SIG-M5 (cell line): ENCODE measurements at regions not wholly inside any gene's neighbourhood (a gene's known extent, or its start where the extent isn't known, plus 50 kb on each side); places are given as distances from the start of the nearest gene placed in this dataset.

Experiments used
- DNase-seq: peaks from one replicate; lab custom pipeline; 2025; lab: John Stamatoyannopoulos, UW

DNA sequence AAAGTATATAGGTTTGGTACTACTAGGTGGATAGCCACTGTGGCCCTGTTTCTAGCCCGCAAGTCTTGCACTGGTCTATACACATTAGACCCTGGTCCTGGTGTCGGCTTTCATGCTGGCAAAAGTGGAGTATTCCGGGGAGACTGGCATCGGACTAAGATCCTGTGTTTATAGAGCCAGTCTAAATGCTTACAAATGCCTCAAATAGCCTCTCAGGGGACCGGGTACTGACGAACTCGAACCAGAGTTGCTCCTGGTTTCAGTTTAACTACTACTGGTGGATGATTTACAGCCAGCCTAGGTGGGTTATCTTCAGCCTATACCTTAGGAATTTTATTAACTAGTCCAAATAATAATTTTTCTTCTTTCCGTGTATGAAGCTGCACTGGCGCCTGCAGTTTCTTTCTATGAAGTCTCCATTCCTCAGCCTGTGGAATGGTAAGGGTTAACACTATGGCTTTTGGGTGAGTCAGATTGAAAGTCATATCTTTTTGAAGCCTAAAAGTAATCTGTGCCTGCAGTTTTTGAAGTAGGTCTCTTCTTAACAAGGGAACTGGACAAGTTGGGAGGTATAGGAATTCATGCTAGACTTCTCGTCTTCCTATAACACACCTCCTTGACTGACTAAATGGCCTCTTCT lies 51.3 kb downstream of the OR10H4 start:
- DNase-seq = no peak

GRCh38 chr19:16001481-16002312 lies 52.9 kb downstream of the OR10H4 start:
- peak; percentile 5 for DNase-seq

GRCh38 chr19:16002406-16003384 lies 53.9 kb downstream of the OR10H4 start:
- no peak for DNase-seq

DNA sequence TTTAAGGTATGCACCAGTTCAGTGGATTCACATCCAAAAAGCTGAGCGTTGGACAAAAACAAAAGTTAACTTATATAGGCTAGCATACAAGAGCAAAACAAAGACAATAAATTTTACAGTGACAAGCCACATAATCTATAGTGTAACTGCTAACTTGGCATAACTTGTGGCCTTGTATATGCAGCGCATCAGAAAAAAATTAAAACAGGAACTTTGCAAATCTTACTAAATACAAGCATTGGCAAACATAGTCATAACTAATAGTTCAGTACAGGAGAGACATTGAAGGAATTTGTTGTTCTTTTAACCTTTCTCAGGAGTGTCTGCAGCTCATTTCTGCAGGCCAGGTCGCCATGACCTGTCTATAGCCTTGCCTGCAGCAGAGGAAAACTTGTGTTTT lies 54.6 kb downstream of the OR10H4 start:
- no peak for DNase-seq

DNA sequence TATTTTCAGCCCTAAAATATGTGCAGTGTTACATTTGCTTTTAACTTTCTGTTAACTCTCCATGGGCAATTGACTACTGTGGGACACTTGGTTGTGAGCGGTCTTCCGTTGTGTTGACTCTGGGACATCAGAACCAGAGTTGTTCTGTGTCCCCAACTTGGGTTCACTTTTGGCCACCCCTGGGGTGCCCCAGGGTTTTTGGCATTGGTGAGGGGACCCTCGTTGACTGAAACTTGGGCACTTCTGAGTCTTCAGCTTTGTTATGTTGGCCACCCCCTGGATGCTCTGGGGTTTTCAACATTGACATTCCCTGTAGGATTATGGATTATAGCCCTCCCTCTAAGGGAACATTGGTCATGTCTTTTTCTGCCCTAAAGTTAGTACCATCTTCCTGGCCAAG lies 57.1 kb downstream of the OR10H4 start:
- no peak for DNase-seq

DNA sequence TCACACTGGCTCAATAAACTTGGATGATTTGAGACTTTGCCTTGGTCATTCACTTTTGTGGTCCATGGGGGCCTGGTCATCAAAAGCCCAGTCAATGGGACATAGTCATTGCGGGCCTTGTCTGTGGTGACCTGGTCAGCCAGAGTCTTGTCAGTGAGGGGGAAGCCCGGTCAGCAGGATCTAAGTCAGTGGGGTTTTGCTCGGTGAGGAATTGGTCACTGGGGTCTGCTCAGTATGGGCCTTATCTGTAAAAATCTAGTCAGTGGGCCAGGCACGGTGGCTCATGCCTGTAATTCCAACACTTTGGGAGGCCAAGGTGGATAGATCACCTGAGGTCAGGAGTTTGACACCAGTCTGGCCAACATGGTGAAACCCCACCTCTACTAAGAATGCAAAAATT lies 63.7 kb upstream of the TPM4 start:
- DNase-seq = no peak

DNA sequence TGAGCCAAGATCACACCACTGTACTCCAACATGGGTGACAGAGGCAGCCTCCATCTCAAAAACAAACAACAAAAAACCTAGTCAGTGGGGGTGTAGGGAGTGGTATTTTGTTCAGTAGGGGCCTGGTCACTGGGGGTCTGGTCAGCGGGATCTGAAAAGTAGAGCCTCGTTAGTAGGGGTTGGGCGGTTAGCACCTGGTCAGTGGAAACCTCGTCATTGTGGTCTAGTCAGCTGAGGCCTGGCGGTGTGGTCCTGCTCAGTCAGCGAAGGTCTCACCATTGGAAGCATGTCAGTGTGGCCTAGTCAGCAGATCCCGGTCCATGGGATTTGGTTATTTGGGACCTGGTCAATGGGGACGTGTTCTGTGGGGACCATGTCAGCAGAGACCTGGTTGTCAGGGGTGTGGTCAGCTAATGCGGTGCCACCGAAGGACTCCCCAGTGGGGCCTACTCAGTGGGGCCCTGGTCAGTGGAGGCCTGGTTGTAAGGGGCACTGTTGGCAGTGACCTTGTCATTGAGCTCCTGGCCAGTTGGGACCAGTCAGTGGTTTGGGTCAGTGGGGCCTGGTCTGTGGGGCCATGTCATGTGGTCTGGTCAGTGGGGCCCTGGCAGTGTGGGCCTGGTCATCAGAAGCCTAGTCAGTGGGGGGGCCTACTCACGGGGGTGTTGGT lies 63.0 kb upstream of the TPM4 start:
- no peak for DNase-seq

- DNase-seq = no peak
These were observed 62.1 kb upstream of the TPM4 start for GRCh38 chr19:16013851-16014840.

DNA sequence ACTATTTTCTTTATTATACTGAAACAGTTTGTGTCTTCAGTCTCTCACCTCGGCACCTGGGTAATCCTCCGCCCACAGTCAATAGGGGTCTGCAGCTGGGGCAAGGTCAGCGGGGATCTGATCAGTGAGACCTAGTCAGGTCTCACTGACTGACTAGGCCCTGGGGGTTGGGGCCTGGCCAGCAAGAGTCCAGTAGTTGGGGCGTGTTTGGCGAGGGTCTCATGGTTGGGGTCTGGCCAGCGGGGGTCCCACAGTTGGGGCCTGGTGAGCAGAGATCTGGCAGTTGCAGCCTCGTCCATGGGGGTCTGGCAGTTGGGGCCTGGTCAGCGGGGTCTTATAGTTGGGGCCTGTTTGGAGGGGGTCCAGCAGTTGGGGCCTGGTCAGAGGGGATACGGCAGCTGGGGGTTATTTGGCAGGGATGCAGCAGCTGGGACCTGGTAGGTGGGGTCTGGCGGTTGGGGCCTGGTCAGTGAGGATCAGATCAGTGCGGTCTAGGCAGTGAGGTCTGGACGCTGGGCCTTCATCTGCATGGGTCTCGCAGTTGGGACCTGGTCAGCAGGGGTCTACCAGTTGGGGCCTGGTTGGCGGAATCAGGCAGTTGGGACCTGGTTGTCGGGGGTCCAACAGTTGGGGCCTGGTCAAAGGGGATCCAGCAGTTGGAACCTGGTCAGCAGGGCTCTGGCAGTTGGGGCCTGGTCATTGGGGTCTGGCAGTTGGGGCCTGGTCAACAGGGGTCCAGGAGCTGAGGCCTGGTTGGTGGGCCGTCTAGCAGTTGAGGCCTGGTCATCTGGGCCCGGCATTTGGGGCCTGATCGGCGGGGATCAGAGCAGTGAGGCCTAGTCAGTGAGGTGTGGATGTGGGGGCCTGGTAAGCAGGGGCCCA lies 61.1 kb upstream of the TPM4 start:
- DNase-seq = no peak

DNA sequence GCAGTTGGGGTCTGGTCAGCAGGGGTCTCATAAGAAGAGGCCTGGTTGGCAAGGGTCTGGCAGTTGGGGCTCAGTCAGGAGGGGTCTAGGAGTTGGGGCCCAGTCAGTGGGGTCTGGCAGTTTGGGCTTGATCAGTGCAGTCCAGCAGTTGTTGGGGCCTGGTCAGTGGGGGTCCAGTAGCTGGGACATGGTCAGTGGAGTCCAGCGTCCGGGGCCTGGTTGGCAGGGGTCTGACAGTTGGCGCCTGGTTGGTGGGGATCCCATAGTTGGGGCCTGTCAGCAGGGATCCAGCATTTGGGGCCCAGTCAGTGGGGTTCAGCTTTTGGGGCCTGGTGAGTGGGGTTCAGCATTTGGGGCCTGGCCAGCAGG lies 60.5 kb upstream of the TPM4 start:
- DNase-seq = no peak

DNA sequence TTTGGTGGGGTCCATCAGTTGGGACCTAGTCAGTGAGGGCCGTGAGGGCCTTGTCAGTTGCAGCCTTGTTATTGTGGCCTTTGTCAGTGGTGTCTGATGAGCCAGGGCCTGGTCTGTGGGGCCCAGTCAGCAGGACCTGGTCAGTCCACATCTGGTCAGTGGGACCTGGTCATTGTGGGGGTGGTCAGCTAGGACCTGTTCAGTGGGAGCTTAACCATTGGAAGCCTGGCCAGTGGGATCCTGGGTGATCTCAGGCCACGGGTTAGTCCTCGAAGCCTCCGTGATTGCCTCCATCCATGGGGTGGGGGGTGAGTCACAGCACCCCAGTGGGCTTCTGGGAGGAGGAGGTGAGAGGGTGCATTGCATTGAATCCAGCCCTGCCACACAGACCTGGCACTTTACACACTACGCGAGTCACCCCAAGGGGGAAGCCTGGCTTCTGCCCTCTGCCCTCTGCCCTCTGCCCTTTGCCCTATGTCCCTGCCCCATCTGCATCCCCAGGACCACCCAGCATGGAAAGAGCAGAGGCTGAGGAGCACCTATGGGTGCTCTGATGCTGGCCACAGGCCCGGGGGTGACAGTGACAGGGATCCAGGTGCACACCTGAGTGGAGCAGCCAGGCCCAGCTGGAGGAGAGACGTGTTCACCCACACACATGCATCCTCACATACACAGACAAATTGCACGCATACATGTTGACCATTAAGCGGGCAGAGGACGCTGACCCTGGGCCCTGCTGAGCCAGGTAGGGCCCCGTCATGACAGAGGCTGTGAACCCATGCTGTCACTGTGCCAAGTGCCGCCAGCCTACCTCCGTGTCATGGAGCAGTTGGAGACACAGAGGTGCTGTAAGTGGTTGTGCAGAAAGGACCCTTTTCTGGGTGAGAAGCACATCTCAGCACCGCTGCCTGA lies 59.8 kb upstream of the TPM4 start:
- DNase-seq = no peak

DNA sequence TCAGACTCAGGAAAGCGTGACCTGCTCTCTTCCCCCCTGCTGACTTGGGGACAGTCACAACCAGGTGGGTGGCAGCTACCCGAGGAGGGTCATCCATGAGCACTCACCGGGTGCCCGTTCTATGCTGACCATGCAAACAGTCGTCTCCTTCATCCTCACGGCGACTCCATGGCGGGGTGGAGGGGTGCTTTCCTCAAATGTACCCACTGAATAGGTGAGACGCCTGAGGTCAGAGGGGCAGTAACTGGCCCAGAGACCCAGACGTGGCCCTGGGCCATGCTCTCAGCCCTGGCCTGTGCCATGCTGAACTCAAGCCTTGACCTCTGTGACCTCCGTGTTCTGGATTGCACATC lies 59.2 kb upstream of the TPM4 start:
- no peak for DNase-seq

DNA sequence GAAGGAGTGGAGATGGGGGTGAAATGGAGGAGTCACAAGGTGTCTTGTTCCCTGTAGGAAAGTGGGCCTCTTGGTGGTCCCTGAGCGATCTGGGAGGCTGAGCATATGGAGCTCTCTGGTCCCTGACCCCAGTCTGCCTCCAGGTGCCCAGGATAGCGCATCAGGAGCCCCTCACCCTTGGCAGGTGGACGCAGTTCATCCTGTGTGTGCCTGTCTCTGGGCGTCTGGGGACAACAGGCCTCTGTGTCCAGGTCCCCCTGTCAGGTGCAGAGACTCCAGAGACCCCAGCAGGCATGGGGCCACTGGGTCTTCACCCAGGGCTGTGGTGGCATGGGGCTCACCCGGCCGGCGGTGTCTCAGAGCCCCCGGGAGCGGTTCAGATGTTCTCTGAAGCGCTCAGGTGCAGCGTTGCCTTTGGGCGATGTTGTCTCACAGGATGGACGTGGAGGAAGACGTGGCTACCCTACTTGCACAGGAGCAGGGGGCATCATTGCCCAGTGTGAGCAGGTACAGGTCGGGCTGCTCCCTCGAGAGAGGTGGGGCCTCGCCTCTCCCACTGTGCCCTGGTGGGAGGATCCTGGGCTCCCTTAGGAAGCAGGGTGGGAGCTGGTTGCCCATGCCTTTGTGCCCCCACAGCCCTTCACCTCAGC lies 58.1 kb upstream of the TPM4 start:
- DNase-seq = no peak

DNA sequence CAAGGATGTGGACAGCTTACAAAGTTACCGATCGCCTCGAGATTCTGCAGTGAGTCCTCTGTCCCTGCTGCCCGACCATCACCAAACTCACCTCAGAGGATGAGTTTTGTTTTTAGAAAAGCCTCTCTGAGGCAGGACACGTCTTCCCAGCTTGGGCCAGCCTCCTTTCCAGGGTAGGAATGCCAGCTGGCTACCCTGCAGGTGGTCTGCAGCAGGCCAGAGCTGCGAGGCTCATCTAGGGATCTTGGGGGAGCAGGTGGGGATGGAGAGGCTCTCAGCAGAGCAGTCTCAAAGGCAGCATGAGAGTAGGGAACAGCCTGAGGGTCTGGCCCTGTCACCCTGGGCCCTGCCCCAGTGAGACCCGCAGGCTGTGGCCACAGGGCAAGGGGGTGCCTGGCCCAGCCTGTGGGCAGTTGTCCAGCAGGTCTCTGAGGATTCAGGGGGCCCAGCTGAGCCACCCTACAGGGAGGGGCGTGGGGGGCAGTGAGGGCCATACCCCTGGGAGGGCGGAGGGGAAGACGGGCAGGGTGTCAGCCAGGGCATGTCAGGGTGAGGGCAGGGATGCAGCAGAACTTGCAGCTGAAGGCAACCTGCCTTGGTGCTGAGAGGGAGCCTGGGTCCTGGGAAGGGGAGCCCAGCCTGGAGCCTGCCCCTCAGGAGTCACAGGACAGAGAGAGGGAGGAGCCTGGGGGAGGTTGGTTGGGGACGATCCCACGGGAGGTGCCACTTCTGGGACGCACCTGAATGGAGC lies 57.3 kb upstream of the TPM4 start:
- no peak for DNase-seq

DNA sequence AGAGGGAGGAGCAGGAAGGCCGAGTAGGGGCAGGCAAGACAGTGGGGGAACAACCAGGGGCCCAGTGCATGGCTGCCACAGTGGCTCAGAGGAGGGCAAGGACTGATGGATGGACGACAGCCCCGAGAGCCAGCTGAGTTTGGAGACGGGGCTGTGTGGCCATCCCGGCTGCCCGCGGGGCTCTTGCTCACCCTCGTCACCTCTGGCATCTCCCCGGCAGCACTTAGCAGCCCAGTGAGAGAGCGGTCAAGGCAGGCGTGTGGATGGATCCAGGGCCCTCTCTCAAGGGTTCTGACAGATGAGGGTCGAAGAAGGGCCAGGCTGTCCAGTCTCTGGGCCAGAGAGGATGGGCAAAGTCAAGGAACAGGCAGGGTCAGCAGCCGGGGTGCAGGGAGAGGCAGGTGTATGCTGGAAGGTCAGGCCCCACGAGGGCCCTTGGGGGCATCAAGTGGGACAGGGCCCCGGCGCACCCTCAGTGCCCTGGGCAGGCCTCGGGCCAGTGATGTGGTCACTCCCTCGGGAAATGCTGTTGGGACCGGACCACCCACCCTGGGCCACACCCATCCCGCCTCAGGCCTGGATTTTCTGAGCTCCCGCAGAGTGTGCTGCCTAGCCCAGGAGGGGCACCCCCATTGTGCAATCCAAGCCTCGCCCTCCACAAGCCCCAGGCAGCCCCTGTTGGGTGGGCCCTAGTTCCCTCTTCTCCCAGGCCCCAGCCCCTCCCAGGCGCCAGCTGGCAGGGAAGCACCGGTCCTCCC lies 56.4 kb upstream of the TPM4 start:
- DNase-seq = no peak

GRCh38 chr19:16021796-16022195 lies 54.5 kb upstream of the TPM4 start:
- DNase-seq = no peak

GRCh38 chr19:16022251-16022650 lies 54.0 kb upstream of the TPM4 start:
- DNase-seq = no peak
